DOHH2 (cell line): ENCODE measurements at regions not wholly inside any gene's neighbourhood (a gene's known extent, or its start where the extent isn't known, plus 50 kb on each side); places are given as distances from the start of the nearest gene placed in this dataset.

ENCODE experiments used
- CTCF ChIP-seq: fragments of 200-600 bp; sonication (generic); IDR thresholded peaks from one replicate; pipeline ENCODE4 v1.5.1; 2014; ENCODE audit warnings: antibody characterized with exemption, mild to moderate bottlenecking, low read depth, low read length; ENCODE audit not compliant: poor library complexity, severe bottlenecking
- EZH2phosphoT487 ChIP-seq: fragments of 200-600 bp; sonication (generic); IDR thresholded peaks from 2 replicates; pipeline ENCODE4 v1.6.1; 2017; ENCODE audit warnings: borderline replicate concordance, mild to moderate bottlenecking, antibody characterized with exemption, low read length, moderate library complexity, mixed read lengths

DNA sequence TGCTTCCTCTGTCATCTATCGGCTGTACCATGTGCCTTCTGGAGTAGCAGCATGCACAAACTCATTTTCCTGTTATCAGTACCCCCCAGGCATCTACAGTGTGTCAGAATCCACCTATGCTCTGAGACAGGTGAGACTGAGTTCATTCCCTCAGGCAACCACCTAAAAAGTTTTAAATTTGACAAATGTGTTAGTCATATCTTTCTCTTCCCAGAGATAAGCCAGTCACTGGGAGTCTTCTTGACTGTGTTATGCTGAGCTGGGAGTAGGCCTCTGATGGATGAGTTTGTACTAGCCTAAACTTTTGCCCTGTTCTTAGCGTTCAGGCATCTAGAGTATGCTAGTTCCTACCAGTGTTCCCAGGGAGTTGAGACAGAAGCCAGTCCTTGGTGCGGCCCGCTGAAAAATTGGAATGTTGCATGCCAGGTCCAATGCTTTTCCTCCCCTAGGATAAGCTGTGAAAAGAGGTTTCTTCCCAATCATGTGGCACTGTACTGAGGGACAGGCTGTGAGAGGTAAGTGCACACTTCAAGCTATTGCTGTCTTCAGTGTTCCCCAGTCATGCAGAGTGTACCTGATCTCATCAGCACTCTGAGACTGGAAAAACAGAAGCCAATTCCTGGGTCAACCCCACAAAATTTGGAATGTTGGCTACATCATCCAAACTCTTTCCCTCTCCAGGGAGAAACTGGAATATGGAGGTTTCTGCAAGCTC, 1202.3 kb downstream of the NCAM2 start:
- no peak for TF ChIP-seq EZH2phosphoT487
- TF ChIP-seq CTCF, result no peak
